ENCODE measurements at regions not wholly inside any gene's neighbourhood (a gene's known extent, or its start where the extent isn't known, plus 50 kb on each side); places are given as distances from the start of the nearest gene placed in this dataset.

DNA sequence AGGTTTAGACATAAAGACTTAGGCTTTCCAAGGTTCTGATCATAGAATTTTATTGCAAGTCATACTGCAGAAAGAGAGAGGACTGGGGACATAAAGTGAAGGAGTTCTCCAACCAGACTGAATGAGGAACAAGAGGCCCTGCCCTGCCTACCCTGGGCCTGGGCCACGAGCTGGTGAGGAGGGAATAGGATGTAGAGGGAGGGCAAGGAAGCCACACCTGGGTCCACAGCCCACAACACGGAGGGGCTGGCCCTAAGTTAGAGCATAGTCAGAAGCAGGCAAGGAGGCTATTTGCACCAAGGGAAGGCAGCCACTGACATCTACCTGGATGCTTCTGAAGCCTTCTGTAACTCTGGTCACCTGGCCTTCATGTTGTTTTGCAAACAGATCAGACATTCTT lies 82.2 kb upstream of the CXCL12 start:
- H3K9me1 ChIP-seq (ENCODE audit: control insufficient read depth, insufficient read depth, low read length) = no peaks in the 10 kb centered on the region
- intact Hi-C loops (cut with micrococcal nuclease) (no loop called here), in situ Hi-C loops (cut with MboI) (no loop called here)
- H4K20me1 ChIP-seq (replicated peaks; ENCODE audit: control insufficient read depth, insufficient read depth, low read length) = no peaks in the 10 kb centered on the region
- H3K4me3 ChIP-seq = no peak overlapping the region
- FAIRE-seq = no peak
- no peaks in the 10 kb centered on the region for H3K36me3 ChIP-seq (ENCODE audit: control insufficient read depth, insufficient read depth, low read length)
- DNase-seq (ENCODE audit: extremely low read depth in 1 of 4, low spot score in 3 of 4) = no peak
- no peaks in the 10 kb centered on the region for H3K4me1 ChIP-seq (replicated peaks in 1 of 2; ENCODE audit: control insufficient read depth in 2 of 2, insufficient read depth in 2 of 2, low read length in 2 of 2)
- H2AFZ ChIP-seq (ENCODE audit: low read depth, low read length) = no peak overlapping the region
- no peak for ATAC-seq
- H3K27ac ChIP-seq (ENCODE audit: extremely low read depth, low read depth, low read length) = no peak overlapping the region
- CTCF ChIA-PET (ENCODE audit: low intra/inter-chr PET ratio) = no interaction called here
- H3K27me3 ChIP-seq (ENCODE audit: control insufficient read depth in 2 of 2, insufficient read depth in 2 of 2, low read length in 2 of 2) = peaks cover 0 to 16% of the 10 kb centered on the region in 2 experiments; a peak in 3 of 5 replicates
- POLR2A ChIA-PET = no interaction called here
- H3K4me2 ChIP-seq (ENCODE audit: insufficient read depth, low read length) = no peak overlapping the region
- no peaks in the 10 kb centered on the region for H3K9me3 ChIP-seq (replicated peaks; ENCODE audit: control insufficient read depth, insufficient read depth, low read depth, low read length)
- H3K79me2 ChIP-seq (ENCODE audit: control insufficient read depth, insufficient read depth, low read length) = no peaks in the 10 kb centered on the region
- no TSS peak for BruUV-seq (replicated peaks)
- WGBS (ENCODE audit: insufficient coverage, low coverage, missing lambda C conversion rate) = 0% methylated on average over 2 of the region's 2 CpGs
- no peak overlapping the region for H3K9ac ChIP-seq (ENCODE audit: insufficient read depth in 1 of 2, low read depth in 2 of 2, low read length in 2 of 2)
- TF ChIP-seq, protein P1, sequence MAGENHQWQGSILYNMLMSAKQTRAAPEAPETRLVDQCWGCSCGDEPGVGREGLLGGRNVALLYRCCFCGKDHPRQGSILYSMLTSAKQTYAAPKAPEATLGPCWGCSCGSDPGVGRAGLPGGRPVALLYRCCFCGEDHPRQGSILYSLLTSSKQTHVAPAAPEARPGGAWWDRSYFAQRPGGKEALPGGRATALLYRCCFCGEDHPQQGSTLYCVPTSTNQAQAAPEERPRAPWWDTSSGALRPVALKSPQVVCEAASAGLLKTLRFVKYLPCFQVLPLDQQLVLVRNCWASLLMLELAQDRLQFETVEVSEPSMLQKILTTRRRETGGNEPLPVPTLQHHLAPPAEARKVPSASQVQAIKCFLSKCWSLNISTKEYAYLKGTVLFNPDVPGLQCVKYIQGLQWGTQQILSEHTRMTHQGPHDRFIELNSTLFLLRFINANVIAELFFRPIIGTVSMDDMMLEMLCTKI (IDR thresholded peaks at IDR 0.05; ENCODE audit: partially characterized antibody) = no peak
- no peak for TF ChIP-seq FOXJ2 (tag; IDR thresholded peaks at IDR 0.05)
- TF ChIP-seq, protein P2, sequence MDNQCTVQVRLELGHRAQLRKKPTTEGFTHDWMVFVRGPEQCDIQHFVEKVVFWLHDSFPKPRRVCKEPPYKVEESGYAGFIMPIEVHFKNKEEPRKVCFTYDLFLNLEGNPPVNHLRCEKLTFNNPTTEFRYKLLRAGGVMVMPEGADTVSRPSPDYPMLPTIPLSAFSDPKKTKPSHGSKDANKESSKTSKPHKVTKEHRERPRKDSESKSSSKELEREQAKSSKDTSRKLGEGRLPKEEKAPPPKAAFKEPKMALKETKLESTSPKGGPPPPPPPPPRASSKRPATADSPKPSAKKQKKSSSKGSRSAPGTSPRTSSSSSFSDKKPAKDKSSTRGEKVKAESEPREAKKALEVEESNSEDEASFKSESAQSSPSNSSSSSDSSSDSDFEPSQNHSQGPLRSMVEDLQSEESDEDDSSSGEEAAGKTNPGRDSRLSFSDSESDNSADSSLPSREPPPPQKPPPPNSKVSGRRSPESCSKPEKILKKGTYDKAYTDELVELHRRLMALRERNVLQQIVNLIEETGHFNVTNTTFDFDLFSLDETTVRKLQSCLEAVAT (IDR thresholded peaks at IDR 0.05) = no peak
- no peak for TF ChIP-seq PTBP1 (IDR thresholded peaks at IDR 0.05; ENCODE audit: low read depth, low read length)
- TF ChIP-seq, protein P3, sequence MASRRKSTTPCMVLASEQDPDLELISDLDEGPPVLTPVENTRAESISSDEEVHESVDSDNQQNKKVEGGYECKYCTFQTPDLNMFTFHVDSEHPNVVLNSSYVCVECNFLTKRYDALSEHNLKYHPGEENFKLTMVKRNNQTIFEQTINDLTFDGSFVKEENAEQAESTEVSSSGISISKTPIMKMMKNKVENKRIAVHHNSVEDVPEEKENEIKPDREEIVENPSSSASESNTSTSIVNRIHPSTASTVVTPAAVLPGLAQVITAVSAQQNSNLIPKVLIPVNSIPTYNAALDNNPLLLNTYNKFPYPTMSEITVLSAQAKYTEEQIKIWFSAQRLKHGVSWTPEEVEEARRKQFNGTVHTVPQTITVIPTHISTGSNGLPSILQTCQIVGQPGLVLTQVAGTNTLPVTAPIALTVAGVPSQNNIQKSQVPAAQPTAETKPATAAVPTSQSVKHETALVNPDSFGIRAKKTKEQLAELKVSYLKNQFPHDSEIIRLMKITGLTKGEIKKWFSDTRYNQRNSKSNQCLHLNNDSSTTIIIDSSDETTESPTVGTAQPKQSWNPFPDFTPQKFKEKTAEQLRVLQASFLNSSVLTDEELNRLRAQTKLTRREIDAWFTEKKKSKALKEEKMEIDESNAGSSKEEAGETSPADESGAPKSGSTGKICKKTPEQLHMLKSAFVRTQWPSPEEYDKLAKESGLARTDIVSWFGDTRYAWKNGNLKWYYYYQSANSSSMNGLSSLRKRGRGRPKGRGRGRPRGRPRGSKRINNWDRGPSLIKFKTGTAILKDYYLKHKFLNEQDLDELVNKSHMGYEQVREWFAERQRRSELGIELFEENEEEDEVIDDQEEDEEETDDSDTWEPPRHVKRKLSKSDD (conservative IDR thresholded peaks at IDR 0.05; ENCODE audit: low read length) = no peak
- TF ChIP-seq STAG1 (CRISPR knock-in tag; IDR thresholded peaks at IDR 0.05; ENCODE audit: borderline replicate concordance) = no peak
- no peak for TF ChIP-seq TBL1XR1 (IDR thresholded peaks at IDR 0.05; ENCODE audit: low read length in 2 of 2)
- TF ChIP-seq, protein P4, sequence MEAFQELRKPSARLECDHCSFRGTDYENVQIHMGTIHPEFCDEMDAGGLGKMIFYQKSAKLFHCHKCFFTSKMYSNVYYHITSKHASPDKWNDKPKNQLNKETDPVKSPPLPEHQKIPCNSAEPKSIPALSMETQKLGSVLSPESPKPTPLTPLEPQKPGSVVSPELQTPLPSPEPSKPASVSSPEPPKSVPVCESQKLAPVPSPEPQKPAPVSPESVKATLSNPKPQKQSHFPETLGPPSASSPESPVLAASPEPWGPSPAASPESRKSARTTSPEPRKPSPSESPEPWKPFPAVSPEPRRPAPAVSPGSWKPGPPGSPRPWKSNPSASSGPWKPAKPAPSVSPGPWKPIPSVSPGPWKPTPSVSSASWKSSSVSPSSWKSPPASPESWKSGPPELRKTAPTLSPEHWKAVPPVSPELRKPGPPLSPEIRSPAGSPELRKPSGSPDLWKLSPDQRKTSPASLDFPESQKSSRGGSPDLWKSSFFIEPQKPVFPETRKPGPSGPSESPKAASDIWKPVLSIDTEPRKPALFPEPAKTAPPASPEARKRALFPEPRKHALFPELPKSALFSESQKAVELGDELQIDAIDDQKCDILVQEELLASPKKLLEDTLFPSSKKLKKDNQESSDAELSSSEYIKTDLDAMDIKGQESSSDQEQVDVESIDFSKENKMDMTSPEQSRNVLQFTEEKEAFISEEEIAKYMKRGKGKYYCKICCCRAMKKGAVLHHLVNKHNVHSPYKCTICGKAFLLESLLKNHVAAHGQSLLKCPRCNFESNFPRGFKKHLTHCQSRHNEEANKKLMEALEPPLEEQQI (IDR thresholded peaks at IDR 0.05) = no peak
- TF ChIP-seq FOXK1 (CRISPR knock-in tag; IDR thresholded peaks at IDR 0.05; ENCODE audit: borderline replicate concordance) = no peak
- TF ChIP-seq, protein P5, sequence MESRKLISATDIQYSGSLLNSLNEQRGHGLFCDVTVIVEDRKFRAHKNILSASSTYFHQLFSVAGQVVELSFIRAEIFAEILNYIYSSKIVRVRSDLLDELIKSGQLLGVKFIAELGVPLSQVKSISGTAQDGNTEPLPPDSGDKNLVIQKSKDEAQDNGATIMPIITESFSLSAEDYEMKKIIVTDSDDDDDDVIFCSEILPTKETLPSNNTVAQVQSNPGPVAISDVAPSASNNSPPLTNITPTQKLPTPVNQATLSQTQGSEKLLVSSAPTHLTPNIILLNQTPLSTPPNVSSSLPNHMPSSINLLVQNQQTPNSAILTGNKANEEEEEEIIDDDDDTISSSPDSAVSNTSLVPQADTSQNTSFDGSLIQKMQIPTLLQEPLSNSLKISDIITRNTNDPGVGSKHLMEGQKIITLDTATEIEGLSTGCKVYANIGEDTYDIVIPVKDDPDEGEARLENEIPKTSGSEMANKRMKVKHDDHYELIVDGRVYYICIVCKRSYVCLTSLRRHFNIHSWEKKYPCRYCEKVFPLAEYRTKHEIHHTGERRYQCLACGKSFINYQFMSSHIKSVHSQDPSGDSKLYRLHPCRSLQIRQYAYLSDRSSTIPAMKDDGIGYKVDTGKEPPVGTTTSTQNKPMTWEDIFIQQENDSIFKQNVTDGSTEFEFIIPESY (CRISPR knock-in tag; IDR thresholded peaks at IDR 0.05) = no peak
- TF ChIP-seq NCOA6 (IDR thresholded peaks at IDR 0.05) = no peak
- no peak for TF ChIP-seq TARDBP (IDR thresholded peaks at IDR 0.05)

All from K562 (cell line).